K562 (cell line): ENCODE measurements at regions not wholly inside any gene's neighbourhood (a gene's known extent, or its start where the extent isn't known, plus 50 kb on each side); places are given as distances from the start of the nearest gene placed in this dataset.

Experiments used
- ATAC-seq: fragments of 200-7000 bp; cut with Tn5 transposase; 3 replicates; pipeline ENCODE4 v1.9.1; 2020; ENCODE audit warnings: moderate library complexity
- BruUV-seq: library from RNA; stranded (reverse); fragments of 400-500 nt; replicated peaks from 2 replicates; lab custom pipeline; 2021; lab: Mats Ljungman, UMichigan
- CTCF ChIA-PET: fragments of 300-600 bp; formaldehyde crosslinking; extraction: SDS; loops from one replicate; lab custom pipeline; 2021; ENCODE audit warnings: low intra/inter-chr PET ratio; lab: Yijun Ruan, JAX
- POLR2A ChIA-PET: fragments of 300-600, 350-650 bp; sonication (Branson Sonifier 250); formaldehyde crosslinking; extraction: SDS; loops from one replicate; lab custom pipeline; 2021; ENCODE audit warnings: antibody characterized with exemption, inconsistent platforms; lab: Yijun Ruan, JAX
- DNase-seq, 4 experiments: peaks; one replicate each; pipeline versions ENCODE4 v3.0.0 to v3.0.0-alpha.2; 2011 to 2018; ENCODE audit warnings: low spot score in 3 of 4, mixed read lengths in 3 of 4; ENCODE audit errors: extremely low read depth in 1 of 4
- FAIRE-seq: peaks from 2 replicates; lab custom pipeline; 2011; peaks lifted over from hg19 to GRCh38; lab: Jason Lieb, UNC
- H2AFZ ChIP-seq: 2 replicates; pipeline ENCODE4 v1.6.0; 2011; ENCODE audit warnings: low read depth, low read length, control low read depth, inconsistent platforms
- H3K27ac ChIP-seq: fragments of 200-600 bp; 3 replicates; pipeline ENCODE4 v1.8.0; 2011; ENCODE audit warnings: low read depth, mild to moderate bottlenecking, control low read depth, inconsistent platforms, low read length, moderate library complexity, mixed read lengths; ENCODE audit errors: extremely low read depth
- H3K27me3 ChIP-seq, 2 experiments: fragments of 300-600 bp in 1 of 2; 2 replicates in 1 of 2; 3 replicates in 1 of 2; pipeline versions ENCODE4 v1.6.0 to v1.8.0; 2011; ENCODE audit warnings: inconsistent platforms in 2 of 2, low read length in 2 of 2, mild to moderate bottlenecking in 1 of 2, mixed read lengths in 1 of 2, moderate library complexity in 1 of 2; ENCODE audit not compliant: control insufficient read depth in 2 of 2, insufficient read depth in 2 of 2
- H3K36me3 ChIP-seq: fragments of 300-600 bp; 3 replicates; pipeline ENCODE4 v1.8.0; 2011; ENCODE audit warnings: mild to moderate bottlenecking, low read length, inconsistent platforms; ENCODE audit not compliant: control insufficient read depth, insufficient read depth
- H3K4me1 ChIP-seq, 2 experiments: fragments of 200-600 bp in 1 of 2; replicated peaks in 1 of 2; 2 replicates in 1 of 2; 3 replicates in 1 of 2; pipeline versions ENCODE4 v1.5.1 to v1.8.0; 2011; ENCODE audit warnings: inconsistent platforms in 2 of 2, low read length in 2 of 2, mild to moderate bottlenecking in 1 of 2, mixed read lengths in 1 of 2, moderate library complexity in 1 of 2; ENCODE audit not compliant: control insufficient read depth in 2 of 2, insufficient read depth in 2 of 2
- H3K4me2 ChIP-seq: 2 replicates; pipeline ENCODE4 v1.6.1; 2011; ENCODE audit warnings: low read length, control low read depth, inconsistent platforms, mixed read lengths; ENCODE audit not compliant: insufficient read depth
- H3K4me3 ChIP-seq: fragments of 200-600 bp; sonication (generic), shearing (Covaris generic); 2 replicates; pipeline ENCODE4 v1.5.1; 2016; ENCODE audit warnings: control low read depth, inconsistent platforms
- H3K79me2 ChIP-seq: fragments of 200-600 bp; 3 replicates; pipeline ENCODE4 v1.8.0; 2011; ENCODE audit warnings: low read length, inconsistent platforms; ENCODE audit not compliant: control insufficient read depth, insufficient read depth
- H3K9ac ChIP-seq, 2 experiments: 2 replicates each; pipeline versions ENCODE4 v1.6.0 to v1.6.1; 2011; ENCODE audit warnings: low read depth in 2 of 2, low read length in 2 of 2, control low read depth in 1 of 2, inconsistent platforms in 1 of 2, mild to moderate bottlenecking in 1 of 2, mixed read lengths in 1 of 2; ENCODE audit not compliant: insufficient read depth in 1 of 2
- H3K9me1 ChIP-seq: one replicate; pipeline ENCODE4 v1.6.0; 2011; ENCODE audit warnings: inconsistent platforms, mild to moderate bottlenecking, low read length, moderate library complexity; ENCODE audit not compliant: control insufficient read depth, insufficient read depth
- H3K9me3 ChIP-seq: replicated peaks from 2 replicates; pipeline ENCODE4 v1.5.1; 2011; ENCODE audit warnings: low read depth, low read length, inconsistent platforms; ENCODE audit not compliant: control insufficient read depth, insufficient read depth
- H4K20me1 ChIP-seq: replicated peaks from 2 replicates; pipeline ENCODE4 v1.6.1; 2011; ENCODE audit warnings: low read length, inconsistent platforms, mixed read lengths; ENCODE audit not compliant: control insufficient read depth, insufficient read depth
- ELF1 ChIP-seq: fragments of 200-800 bp; sonication (Bioruptor generic); IDR thresholded peaks from 2 replicates; pipeline ENCODE4 v1.6.1; 2016; ENCODE audit warnings: missing genetic modification characterization, missing compliant biosample characterization
- WGBS: fragments of 100-300 bp; shearing (Covaris generic); methylation state at CpG from one replicate; pipeline ENCODE4 v1.1.6; 2016; ENCODE audit warnings: low coverage, mixed read lengths; ENCODE audit not compliant: insufficient coverage; ENCODE audit errors: missing lambda C conversion rate; 5-methylcytosine and 5-hydroxymethylcytosine counted together
- in situ Hi-C: fragments of 300-500 bp; cut with MboI; formaldehyde crosslinking; loops from 4 replicates; pipeline ENCODE4 v1.15.0; 2018; ENCODE audit warnings: inconsistent platforms, mixed read lengths
- intact Hi-C: fragments of 100-400 bp; cut with micrococcal nuclease; formaldehyde crosslinking; loops from 2 replicates; pipeline ENCODE4 v1.14.2; 2022
- TF ChIP-seq, protein P1 (sequence below): fragments of 250-450 bp; sonication (Bioruptor Pico); IDR thresholded peaks from 2 replicates; pipeline ENCODE4 v1.4.0; 2020

DNA sequence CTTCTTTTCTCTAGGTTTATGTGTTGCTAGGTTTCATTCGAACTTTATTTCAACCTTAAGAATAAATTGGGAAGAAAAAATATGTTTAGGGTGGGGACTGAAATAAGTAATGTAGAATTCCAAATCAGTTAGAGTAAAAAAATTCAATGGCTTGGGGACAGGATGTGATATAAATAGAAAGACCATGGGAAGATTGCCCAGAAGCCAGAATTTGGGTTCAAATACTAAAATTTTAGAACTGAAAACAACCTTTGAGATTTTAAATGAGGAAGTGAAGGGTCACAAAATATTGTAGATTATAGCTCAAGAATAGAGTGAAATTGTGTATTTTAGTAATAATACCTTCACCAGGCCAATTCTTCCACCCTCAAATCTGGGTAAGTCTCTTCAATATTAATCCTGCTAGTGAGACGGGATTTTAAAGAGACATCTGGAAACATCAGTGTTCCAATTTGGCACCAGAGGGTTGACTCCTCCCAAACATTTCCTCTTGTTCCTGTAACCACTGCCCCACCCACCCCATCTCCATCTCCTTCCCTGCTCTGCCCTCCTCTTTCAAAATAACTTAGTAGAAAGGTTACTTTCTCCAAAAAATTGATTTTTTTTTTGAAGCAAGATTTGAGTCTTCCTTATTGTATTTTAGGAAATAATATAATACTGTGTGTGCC lies 51.3 kb upstream of the FAM3C start:
- in situ Hi-C loops (no loop called here), intact Hi-C loops (no loop called here)
- Histone ChIP-seq H3K79me2 (no peaks in the 10 kb centered on the region), H4K20me1 (no peaks in the 10 kb centered on the region), H3K9me3 (no peaks in the 10 kb centered on the region), H3K4me2 (no peak overlapping the region), H3K9me1 (no peaks in the 10 kb centered on the region), H3K9ac (no peak overlapping the region), H3K36me3 (no peaks in the 10 kb centered on the region), H3K27ac (no peak overlapping the region), H3K27me3 (peaks cover 0 to 6% of the 10 kb centered on the region in 2 experiments; a peak in 1 of 5 replicates), H3K4me1 (no peaks in the 10 kb centered on the region), H2AFZ (no peak overlapping the region), H3K4me3 (no peak overlapping the region)
- DNase-seq (no peak), ATAC-seq (no peak), FAIRE-seq (no peak)
- CTCF ChIA-PET = no interaction called here
- 0 out of 2 replicates have a peak, but pooled peaks have one; percentile 9 for TF ChIP-seq ELF1 (tag)
- TF ChIP-seq, protein P1, sequence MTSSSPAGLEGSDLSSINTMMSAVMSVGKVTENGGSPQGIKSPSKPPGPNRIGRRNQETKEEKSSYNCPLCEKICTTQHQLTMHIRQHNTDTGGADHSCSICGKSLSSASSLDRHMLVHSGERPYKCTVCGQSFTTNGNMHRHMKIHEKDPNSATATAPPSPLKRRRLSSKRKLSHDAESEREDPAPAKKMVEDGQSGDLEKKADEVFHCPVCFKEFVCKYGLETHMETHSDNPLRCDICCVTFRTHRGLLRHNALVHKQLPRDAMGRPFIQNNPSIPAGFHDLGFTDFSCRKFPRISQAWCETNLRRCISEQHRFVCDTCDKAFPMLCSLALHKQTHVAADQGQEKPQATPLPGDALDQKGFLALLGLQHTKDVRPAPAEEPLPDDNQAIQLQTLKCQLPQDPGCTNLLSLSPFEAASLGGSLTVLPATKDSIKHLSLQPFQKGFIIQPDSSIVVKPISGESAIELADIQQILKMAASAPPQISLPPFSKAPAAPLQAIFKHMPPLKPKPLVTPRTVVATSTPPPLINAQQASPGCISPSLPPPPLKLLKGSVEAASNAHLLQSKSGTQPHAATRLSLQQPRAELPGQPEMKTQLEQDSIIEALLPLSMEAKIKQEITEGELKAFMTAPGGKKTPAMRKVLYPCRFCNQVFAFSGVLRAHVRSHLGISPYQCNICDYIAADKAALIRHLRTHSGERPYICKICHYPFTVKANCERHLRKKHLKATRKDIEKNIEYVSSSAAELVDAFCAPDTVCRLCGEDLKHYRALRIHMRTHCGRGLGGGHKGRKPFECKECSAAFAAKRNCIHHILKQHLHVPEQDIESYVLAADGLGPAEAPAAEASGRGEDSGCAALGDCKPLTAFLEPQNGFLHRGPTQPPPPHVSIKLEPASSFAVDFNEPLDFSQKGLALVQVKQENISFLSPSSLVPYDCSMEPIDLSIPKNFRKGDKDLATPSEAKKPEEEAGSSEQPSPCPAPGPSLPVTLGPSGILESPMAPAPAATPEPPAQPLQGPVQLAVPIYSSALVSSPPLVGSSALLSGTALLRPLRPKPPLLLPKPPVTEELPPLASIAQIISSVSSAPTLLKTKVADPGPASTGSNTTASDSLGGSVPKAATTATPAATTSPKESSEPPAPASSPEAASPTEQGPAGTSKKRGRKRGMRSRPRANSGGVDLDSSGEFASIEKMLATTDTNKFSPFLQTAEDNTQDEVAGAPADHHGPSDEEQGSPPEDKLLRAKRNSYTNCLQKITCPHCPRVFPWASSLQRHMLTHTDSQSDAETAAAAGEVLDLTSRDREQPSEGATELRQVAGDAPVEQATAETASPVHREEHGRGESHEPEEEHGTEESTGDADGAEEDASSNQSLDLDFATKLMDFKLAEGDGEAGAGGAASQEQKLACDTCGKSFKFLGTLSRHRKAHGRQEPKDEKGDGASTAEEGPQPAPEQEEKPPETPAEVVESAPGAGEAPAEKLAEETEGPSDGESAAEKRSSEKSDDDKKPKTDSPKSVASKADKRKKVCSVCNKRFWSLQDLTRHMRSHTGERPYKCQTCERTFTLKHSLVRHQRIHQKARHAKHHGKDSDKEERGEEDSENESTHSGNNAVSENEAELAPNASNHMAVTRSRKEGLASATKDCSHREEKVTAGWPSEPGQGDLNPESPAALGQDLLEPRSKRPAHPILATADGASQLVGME (CRISPR knock-in tag) = no peak
- POLR2A ChIA-PET = interaction anchor here (1.2 to 1.8 kb wide), 2 partner anchors 14 to 51 kb away, joined by 3 to 5 read pairs; partner anchors contain the start of gene FAM3C
- 1% methylated on average over 2 of the region's 2 CpGs for WGBS
- BruUV-seq = no TSS peak
